Right ventricle myocardium inferior (tissue), 1 donor: ENCODE measurements at regions not wholly inside any gene's neighbourhood (a gene's known extent, or its start where the extent isn't known, plus 50 kb on each side); places are given as distances from the start of the nearest gene placed in this dataset.

ENCODE experiments used
- ATAC-seq: fragments of 200-7000 bp; cut with Tn5 transposase; one replicate; pipeline ENCODE4 v1.9.1; 2020; ENCODE audit warnings: mild to moderate bottlenecking, moderate library complexity
- DNase-seq: peaks from one replicate; pipeline ENCODE4 v3.0.0; 2021; ENCODE audit errors: missing footprints
- intact Hi-C: fragments of 100-400 bp; cut with DNase I; formaldehyde crosslinking; loops from one replicate; pipeline ENCODE4 v1.11.0; 2022
- donor health status: DM: no; HTN: yes; CAD: no; lungs with severe emphysema.

GRCh38 chr4:157521906-157522305 lies 301.4 kb downstream of the GRIA2 start:
- intact Hi-C loops, result no loop called here
- DNase-seq, result no peak
- ATAC-seq, result no peak

- DNase-seq (no peak), ATAC-seq (no peak)
- intact Hi-C loops, result no loop called here
Measured at GRCh38 chr4:157514711-157515110, 294.2 kb downstream of the GRIA2 start.

- DNase-seq (no peak), ATAC-seq (no peak)
- intact Hi-C loops, result no loop called here
Measured at GRCh38 chr4:157509341-157509740, 288.8 kb downstream of the GRIA2 start.

GRCh38 chr4:157502656-157503055 lies 282.1 kb downstream of the GRIA2 start:
- DNase-seq (no peak), ATAC-seq (no peak)
- intact Hi-C loops, result no loop called here

- DNase-seq (no peak), ATAC-seq (no peak)
- intact Hi-C loops, result no loop called here
Measured at GRCh38 chr4:157459785-157460184, 239.3 kb downstream of the GRIA2 start.

GRCh38 chr4:157447195-157447594 lies 226.7 kb downstream of the GRIA2 start:
- intact Hi-C loops, result no loop called here
- ATAC-seq (no peak), DNase-seq (no peak)

GRCh38 chr4:157444014-157444413 lies 223.5 kb downstream of the GRIA2 start:
- intact Hi-C loops, result no loop called here
- no peak for ATAC-seq
- DNase-seq, result peak; percentile 55

GRCh38 chr4:157443537-157443936 lies 223.0 kb downstream of the GRIA2 start:
- intact Hi-C loops, result no loop called here
- ATAC-seq (no peak), DNase-seq (no peak)

- intact Hi-C loops, result no loop called here
- no peak for DNase-seq
- no peak for ATAC-seq
Measured at GRCh38 chr4:157425897-157426296, 205.4 kb downstream of the GRIA2 start.

GRCh38 chr4:157423526-157424020 lies 203.0 kb downstream of the GRIA2 start:
- intact Hi-C loops, result no loop called here
- ATAC-seq (no peak), DNase-seq (no peak)

- ATAC-seq, result no peak
- intact Hi-C loops, result no loop called here
- no peak for DNase-seq
Measured at GRCh38 chr4:157421365-157421764, 200.8 kb downstream of the GRIA2 start.
